Mesothelial cell of epicardium (in vitro differentiated cells): ENCODE measurements at regions not wholly inside any gene's neighbourhood (a gene's known extent, or its start where the extent isn't known, plus 50 kb on each side); places are given as distances from the start of the nearest gene placed in this dataset.
A peak's percentile ranks its signal among the peaks of the same experiment; 100 is the strongest.

Experiments
- DNase-seq, 2 experiments: peaks; one replicate each; pipeline ENCODE4 v3.0.0; 2021; ENCODE audit warnings: low spot score in 2 of 2; ENCODE audit not compliant: unreplicated experiment in 2 of 2
- H3K27ac Mint-ChIP-seq: 2 replicates; pipeline ENCODE4 v1.8.0; 2021; ENCODE audit warnings: mixed read lengths
- H3K27me3 Mint-ChIP-seq: 2 replicates; pipeline ENCODE4 v1.8.0; 2021; ENCODE audit warnings: low read depth, mixed read lengths
- H3K36me3 Mint-ChIP-seq: 2 replicates; pipeline ENCODE4 v1.8.0; 2021; ENCODE audit warnings: mixed read lengths
- H3K4me1 Mint-ChIP-seq: 2 replicates; pipeline ENCODE4 v1.8.0; 2021; ENCODE audit warnings: mixed read lengths
- H3K4me3 Mint-ChIP-seq: 2 replicates; pipeline ENCODE4 v1.8.0; 2021; ENCODE audit warnings: mild to moderate bottlenecking, moderate library complexity, mixed read lengths
- H3K9me3 Mint-ChIP-seq: 2 replicates; pipeline ENCODE4 v1.8.0; 2021; ENCODE audit warnings: mixed read lengths
- TF ChIP-seq, protein P1 (sequence below): fragments of 200-600 bp; sonication (generic); IDR thresholded peaks from one replicate; pipeline ENCODE4 v1.5.0; 2021; ENCODE audit warnings: antibody characterized with exemption; ENCODE audit not compliant: unreplicated experiment

DNA sequence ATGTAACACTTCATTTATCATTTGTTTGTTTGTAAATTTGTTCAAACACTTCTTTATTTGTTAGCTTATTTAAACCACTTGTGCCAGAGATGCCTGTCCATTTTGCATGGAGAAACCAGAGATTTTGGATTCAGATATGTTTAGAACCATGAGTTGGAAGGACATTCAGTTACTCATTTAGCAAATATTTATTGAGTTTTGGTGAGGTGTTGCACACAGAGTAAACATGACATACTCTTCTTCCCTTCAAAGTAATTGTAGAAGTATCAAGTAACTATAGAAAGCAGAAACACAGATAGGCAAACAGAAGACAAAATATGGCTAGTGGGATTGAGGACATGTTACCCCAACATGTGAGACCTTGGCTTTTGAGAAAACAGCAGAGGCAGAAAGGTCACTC is 136.8 kb upstream of the USP25 start:
- no peaks in the 10 kb centered on the region for H3K27me3 Mint-ChIP-seq
- H3K36me3 Mint-ChIP-seq, result no peaks in the 10 kb centered on the region
- no peak for DNase-seq
- H3K27ac Mint-ChIP-seq, result no peak overlapping the region
- peaks cover 9% of the 10 kb centered on the region for H3K4me1 Mint-ChIP-seq
- H3K4me3 Mint-ChIP-seq, result no peak overlapping the region
- peaks cover 24% of the 10 kb centered on the region for H3K9me3 Mint-ChIP-seq
- TF ChIP-seq, protein P1, sequence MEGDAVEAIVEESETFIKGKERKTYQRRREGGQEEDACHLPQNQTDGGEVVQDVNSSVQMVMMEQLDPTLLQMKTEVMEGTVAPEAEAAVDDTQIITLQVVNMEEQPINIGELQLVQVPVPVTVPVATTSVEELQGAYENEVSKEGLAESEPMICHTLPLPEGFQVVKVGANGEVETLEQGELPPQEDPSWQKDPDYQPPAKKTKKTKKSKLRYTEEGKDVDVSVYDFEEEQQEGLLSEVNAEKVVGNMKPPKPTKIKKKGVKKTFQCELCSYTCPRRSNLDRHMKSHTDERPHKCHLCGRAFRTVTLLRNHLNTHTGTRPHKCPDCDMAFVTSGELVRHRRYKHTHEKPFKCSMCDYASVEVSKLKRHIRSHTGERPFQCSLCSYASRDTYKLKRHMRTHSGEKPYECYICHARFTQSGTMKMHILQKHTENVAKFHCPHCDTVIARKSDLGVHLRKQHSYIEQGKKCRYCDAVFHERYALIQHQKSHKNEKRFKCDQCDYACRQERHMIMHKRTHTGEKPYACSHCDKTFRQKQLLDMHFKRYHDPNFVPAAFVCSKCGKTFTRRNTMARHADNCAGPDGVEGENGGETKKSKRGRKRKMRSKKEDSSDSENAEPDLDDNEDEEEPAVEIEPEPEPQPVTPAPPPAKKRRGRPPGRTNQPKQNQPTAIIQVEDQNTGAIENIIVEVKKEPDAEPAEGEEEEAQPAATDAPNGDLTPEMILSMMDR, result no peak

DNA sequence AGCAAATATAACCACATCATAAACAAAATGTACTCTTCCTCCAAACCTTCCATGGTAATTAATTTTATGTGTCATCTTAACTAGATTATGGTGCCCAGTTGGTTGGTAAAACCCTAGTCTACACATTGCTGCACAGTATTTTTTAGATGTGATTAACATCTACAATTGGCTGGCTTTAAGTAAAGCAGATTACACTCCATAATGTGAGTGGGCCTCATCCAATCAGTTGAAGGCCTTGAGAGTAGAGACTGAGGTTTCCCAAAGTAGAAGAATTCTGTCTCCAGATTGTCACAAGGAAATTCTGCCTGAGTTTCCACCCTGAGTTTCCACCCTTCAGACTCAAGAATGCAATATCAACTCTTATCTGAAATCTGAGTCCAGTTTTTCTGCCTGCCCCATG is 128.4 kb upstream of the USP25 start:
- H3K9me3 Mint-ChIP-seq, result peaks cover 28% of the 10 kb centered on the region
- H3K36me3 Mint-ChIP-seq, result no peaks in the 10 kb centered on the region
- no peak overlapping the region for H3K27ac Mint-ChIP-seq
- DNase-seq, result no peak
- no peak overlapping the region for H3K4me3 Mint-ChIP-seq
- TF ChIP-seq, protein P1, result no peak
- no peaks in the 10 kb centered on the region for H3K27me3 Mint-ChIP-seq
- peaks cover 31% of the 10 kb centered on the region for H3K4me1 Mint-ChIP-seq

DNA sequence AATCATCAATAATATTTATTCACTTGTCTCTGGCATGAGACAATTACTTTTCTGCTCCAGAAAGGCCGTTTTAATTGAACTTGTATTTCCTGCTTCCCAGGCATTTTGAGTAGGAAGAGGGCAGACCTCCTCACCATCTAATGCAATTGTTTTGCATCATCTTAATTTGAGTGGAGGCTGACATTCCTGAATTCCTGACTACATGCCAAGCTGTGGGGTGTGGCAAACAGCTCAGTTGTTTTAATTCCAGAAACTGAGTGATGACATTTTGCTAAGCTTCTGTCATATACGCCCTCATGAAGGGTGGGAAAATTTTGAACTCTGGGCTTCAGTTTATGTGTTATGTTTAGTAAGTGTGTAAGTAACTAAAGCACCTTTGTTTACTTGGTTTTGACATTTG is 125.4 kb upstream of the USP25 start:
- no peak overlapping the region for H3K4me3 Mint-ChIP-seq
- H3K36me3 Mint-ChIP-seq, result no peaks in the 10 kb centered on the region

DNA sequence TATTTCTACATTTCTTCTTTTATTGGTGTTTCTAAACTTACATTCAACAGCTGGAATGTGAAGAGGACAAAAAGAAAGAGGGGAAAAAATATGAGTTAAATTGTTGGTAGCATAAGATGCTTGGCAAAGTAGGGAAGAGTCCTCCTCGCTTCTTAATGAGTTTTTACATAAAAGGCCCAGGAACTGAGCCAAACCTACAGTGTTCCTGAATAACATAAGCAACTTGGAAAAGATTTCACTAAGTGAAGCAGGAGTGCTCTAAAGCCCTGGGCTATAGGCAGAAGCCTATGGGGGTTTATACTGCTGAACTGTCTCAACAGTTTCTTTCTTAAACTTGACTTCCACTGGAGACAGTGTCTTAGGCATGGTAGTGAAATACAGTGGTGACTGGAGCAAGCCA is 115.0 kb upstream of the USP25 start:
- DNase-seq, result no peak
- peaks cover 19% of the 10 kb centered on the region for H3K36me3 Mint-ChIP-seq
- H3K27ac Mint-ChIP-seq, result peak overlapping the region; percentile 66
- H3K9me3 Mint-ChIP-seq, result peaks cover 28% of the 10 kb centered on the region
- TF ChIP-seq, protein P1, result no peak
- H3K4me1 Mint-ChIP-seq, result peaks cover 40% of the 10 kb centered on the region
- no peak overlapping the region for H3K4me3 Mint-ChIP-seq
- no peaks in the 10 kb centered on the region for H3K27me3 Mint-ChIP-seq

More for the DNA sequence above, 125.4 kb upstream of the USP25 start:
- H3K27ac Mint-ChIP-seq, result peak overlapping the region; percentile 89
- DNase-seq, result no peak
- H3K9me3 Mint-ChIP-seq, result peaks cover 4% of the 10 kb centered on the region
- H3K4me1 Mint-ChIP-seq, result peaks cover 50% of the 10 kb centered on the region
- H3K27me3 Mint-ChIP-seq, result no peaks in the 10 kb centered on the region
- TF ChIP-seq, protein P1, result no peak

DNA sequence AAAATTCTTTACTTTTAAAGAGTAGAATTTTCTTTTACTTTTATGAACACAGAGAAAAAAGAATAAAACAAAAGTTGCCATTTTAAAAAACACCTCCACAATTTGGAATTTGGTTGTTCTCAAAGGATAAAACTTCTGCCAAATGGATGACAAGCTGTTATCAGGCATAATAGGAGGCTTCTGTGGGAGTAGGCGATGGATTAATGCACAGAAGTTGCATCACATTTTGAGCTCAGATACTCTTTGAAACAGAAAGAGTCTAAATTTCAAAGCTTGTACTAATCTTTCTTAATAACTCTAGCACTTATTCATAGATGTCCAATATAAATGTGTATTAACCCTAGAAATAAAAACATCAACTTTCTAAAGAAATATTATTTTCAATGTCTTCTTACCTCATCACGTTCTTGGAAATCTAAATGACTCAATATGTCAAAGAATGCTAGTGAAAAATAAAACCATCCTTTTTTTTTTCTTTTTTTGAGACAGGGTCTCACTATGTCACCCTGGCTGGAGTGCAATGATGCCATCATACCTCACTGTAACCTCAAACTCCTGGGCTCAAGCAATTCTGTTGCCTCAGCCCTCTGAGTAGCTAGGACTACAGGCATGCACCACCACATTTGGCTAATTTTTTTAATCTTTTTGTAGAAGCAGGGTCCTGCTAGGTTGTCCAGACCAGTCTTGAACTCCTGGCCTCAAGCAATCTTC is 112.8 kb upstream of the USP25 start:
- no peak for DNase-seq
- Mint-ChIP-seq H3K36me3 (peaks cover 13% of the 10 kb centered on the region), H3K27ac (peak overlapping the region; percentile 90), H3K27me3 (no peaks in the 10 kb centered on the region), H3K9me3 (peaks cover 18% of the 10 kb centered on the region), H3K4me1 (peaks cover 43% of the 10 kb centered on the region), H3K4me3 (no peak overlapping the region)
- TF ChIP-seq, protein P1, result no peak
